DMS79 treated with DMSO at 0.1 percent for 48 hours (cell line): ENCODE measurements at regions not wholly inside any gene's neighbourhood (a gene's known extent, or its start where the extent isn't known, plus 50 kb on each side); places are given as distances from the start of the nearest gene placed in this dataset.
"Not testable (repeated sequence)": the region's sequence is repeated elsewhere in the genome, so short reads cannot be mapped to it uniquely, and the experiment has no call there.

Source experiments
- DNase-seq: peaks from one replicate; lab custom pipeline; 2025; lab: John Stamatoyannopoulos, UW

GRCh38 chr2:129015397-129016285, 697.0 kb upstream of the HS6ST1 start:
- DNase-seq = no peak

GRCh38 chr2:129016972-129017371, 698.3 kb upstream of the HS6ST1 start:
- DNase-seq = no peak

- DNase-seq = no peak
Observed at GRCh38 chr2:129024796-129025195, 706.1 kb upstream of the HS6ST1 start.

GRCh38 chr2:129035992-129036391, 717.3 kb upstream of the HS6ST1 start:
- no peak for DNase-seq

- not testable (repeated sequence) for DNase-seq
Observed at GRCh38 chr2:129043677-129044076, 725.0 kb upstream of the HS6ST1 start.

- not testable (repeated sequence) for DNase-seq
Observed at GRCh38 chr2:129046475-129046874, 727.8 kb upstream of the HS6ST1 start.

- DNase-seq = no peak
Observed at GRCh38 chr2:129050101-129050500, 731.4 kb upstream of the HS6ST1 start.

- no peak for DNase-seq
Observed at GRCh38 chr2:129055242-129055641, 736.6 kb upstream of the HS6ST1 start.

GRCh38 chr2:129055824-129056223, 737.2 kb upstream of the HS6ST1 start:
- DNase-seq = no peak

GRCh38 chr2:129056309-129056958, 737.8 kb upstream of the HS6ST1 start:
- DNase-seq = peak; percentile 27

GRCh38 chr2:129056959-129057317, 738.3 kb upstream of the HS6ST1 start:
- no peak for DNase-seq

- DNase-seq = no peak
Observed at GRCh38 chr2:129058981-129059380, 740.3 kb upstream of the HS6ST1 start.

GRCh38 chr2:129059476-129059875, 740.8 kb upstream of the HS6ST1 start:
- DNase-seq = no peak

- no peak for DNase-seq
Observed at GRCh38 chr2:129061069-129061768, 742.6 kb upstream of the HS6ST1 start.

- no peak for DNase-seq
Observed at GRCh38 chr2:129061769-129062121, 743.1 kb upstream of the HS6ST1 start.

- DNase-seq = no peak
Observed at GRCh38 chr2:129062146-129062912, 743.7 kb upstream of the HS6ST1 start.

GRCh38 chr2:129067070-129067469, 748.4 kb upstream of the HS6ST1 start:
- DNase-seq = no peak

- DNase-seq = no peak
Observed at GRCh38 chr2:129067953-129068352, 749.3 kb upstream of the HS6ST1 start.

- no peak for DNase-seq
Observed at GRCh38 chr2:129068543-129068942, 749.9 kb upstream of the HS6ST1 start.

- DNase-seq = no peak
Observed at GRCh38 chr2:129069875-129070594, 751.4 kb upstream of the HS6ST1 start.

GRCh38 chr2:129070663-129071062, 752.0 kb upstream of the HS6ST1 start:
- peak; percentile 28 for DNase-seq
